A673 (cell line): ENCODE measurements at regions not wholly inside any gene's neighbourhood (a gene's known extent, or its start where the extent isn't known, plus 50 kb on each side); places are given as distances from the start of the nearest gene placed in this dataset.

Source experiments
- EZH2 ChIP-seq: fragments of 200-600 bp; sonication (generic); IDR thresholded peaks from 2 replicates; pipeline ENCODE4 v1.6.1; 2017; ENCODE audit warnings: borderline replicate concordance, low read depth, mild to moderate bottlenecking, mixed read lengths, antibody characterized with exemption, low read length; ENCODE audit not compliant: poor library complexity, severe bottlenecking
- TF ChIP-seq, protein P1 (sequence below): fragments of 300-800, 200-600 bp; sonication (generic); conservative IDR thresholded peaks from 2 replicates; pipeline ENCODE4 v1.5.1; 2017; ENCODE audit warnings: low read depth, mild to moderate bottlenecking, antibody characterized with exemption, low read length, moderate library complexity, mixed read lengths

GRCh38 chr13:103898481-103898880 is 832.3 kb upstream of the SLC10A2 start:
- TF ChIP-seq, protein P1, sequence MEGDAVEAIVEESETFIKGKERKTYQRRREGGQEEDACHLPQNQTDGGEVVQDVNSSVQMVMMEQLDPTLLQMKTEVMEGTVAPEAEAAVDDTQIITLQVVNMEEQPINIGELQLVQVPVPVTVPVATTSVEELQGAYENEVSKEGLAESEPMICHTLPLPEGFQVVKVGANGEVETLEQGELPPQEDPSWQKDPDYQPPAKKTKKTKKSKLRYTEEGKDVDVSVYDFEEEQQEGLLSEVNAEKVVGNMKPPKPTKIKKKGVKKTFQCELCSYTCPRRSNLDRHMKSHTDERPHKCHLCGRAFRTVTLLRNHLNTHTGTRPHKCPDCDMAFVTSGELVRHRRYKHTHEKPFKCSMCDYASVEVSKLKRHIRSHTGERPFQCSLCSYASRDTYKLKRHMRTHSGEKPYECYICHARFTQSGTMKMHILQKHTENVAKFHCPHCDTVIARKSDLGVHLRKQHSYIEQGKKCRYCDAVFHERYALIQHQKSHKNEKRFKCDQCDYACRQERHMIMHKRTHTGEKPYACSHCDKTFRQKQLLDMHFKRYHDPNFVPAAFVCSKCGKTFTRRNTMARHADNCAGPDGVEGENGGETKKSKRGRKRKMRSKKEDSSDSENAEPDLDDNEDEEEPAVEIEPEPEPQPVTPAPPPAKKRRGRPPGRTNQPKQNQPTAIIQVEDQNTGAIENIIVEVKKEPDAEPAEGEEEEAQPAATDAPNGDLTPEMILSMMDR = no peak
- TF ChIP-seq EZH2 = no peak
